BLaER1 (cell line): ENCODE measurements at regions not wholly inside any gene's neighbourhood (a gene's known extent, or its start where the extent isn't known, plus 50 kb on each side); places are given as distances from the start of the nearest gene placed in this dataset.
A peak's percentile ranks its signal among the peaks of the same experiment; 100 is the strongest.

Experiments
- H3K27ac ChIP-seq: shearing (Covaris generic); formaldehyde crosslinking; 2 replicates; pipeline ENCODE4 v1.8.1; 2022
- H3K27me3 ChIP-seq: shearing (Covaris generic); formaldehyde crosslinking; 2 replicates; pipeline ENCODE4 v1.8.1; 2022
- H3K36me3 ChIP-seq: shearing (Covaris generic); formaldehyde crosslinking; 2 replicates; pipeline ENCODE4 v1.8.1; 2022
- H3K4me1 ChIP-seq: shearing (Covaris generic); formaldehyde crosslinking; 2 replicates; pipeline ENCODE4 v1.8.1; 2022
- H3K4me2 ChIP-seq: shearing (Covaris generic); formaldehyde crosslinking; 2 replicates; pipeline ENCODE4 v1.8.1; 2022
- H3K4me3 ChIP-seq: shearing (Covaris generic); formaldehyde crosslinking; 2 replicates; pipeline ENCODE4 v1.8.1; 2022
- H3K9ac ChIP-seq: shearing (Covaris generic); formaldehyde crosslinking; 2 replicates; pipeline ENCODE4 v1.8.1; 2022
- H3K9me3 ChIP-seq: shearing (Covaris generic); formaldehyde crosslinking; 2 replicates; pipeline ENCODE4 v1.8.1; 2022
- H4K20me1 ChIP-seq: shearing (Covaris generic); formaldehyde crosslinking; 2 replicates; pipeline ENCODE4 v1.8.1; 2022
- Cebpa-rat ChIP-seq: shearing (Covaris generic); IDR thresholded peaks from 2 replicates; pipeline ENCODE4 v1.8.1; 2022

DNA sequence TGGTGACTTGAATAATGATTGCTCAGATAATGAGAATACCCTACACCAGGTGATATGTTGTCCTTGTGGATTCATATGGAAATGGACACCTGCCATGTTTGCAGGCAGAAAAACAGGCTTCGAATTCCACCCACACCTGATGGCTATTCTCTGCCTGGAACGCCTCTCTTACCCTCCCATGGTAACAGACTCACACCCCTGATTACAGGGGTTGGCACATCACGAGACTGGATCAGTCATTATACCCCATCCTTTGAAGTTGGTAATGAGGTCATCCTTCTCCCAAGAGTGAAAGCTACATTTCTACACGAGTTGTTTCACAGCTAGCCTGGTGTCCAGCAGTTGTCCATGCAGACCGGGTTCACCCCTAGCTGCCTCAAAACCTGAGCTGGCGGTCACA lies 71.4 kb upstream of the MBOAT2 start:
- Histone ChIP-seq H3K27me3 (no peaks in the 10 kb centered on the region), H3K4me3 (no peak overlapping the region), H3K9me3 (peaks cover 5% of the 10 kb centered on the region; the same call in 1 of the 2 replicates), H4K20me1 (no peaks in the 10 kb centered on the region), H3K4me2 (no peak overlapping the region), H3K9ac (no peak overlapping the region), H3K27ac (no peak overlapping the region), H3K4me1 (no peaks in the 10 kb centered on the region), H3K36me3 (no peaks in the 10 kb centered on the region)
- TF ChIP-seq Cebpa-rat, result no peak

DNA sequence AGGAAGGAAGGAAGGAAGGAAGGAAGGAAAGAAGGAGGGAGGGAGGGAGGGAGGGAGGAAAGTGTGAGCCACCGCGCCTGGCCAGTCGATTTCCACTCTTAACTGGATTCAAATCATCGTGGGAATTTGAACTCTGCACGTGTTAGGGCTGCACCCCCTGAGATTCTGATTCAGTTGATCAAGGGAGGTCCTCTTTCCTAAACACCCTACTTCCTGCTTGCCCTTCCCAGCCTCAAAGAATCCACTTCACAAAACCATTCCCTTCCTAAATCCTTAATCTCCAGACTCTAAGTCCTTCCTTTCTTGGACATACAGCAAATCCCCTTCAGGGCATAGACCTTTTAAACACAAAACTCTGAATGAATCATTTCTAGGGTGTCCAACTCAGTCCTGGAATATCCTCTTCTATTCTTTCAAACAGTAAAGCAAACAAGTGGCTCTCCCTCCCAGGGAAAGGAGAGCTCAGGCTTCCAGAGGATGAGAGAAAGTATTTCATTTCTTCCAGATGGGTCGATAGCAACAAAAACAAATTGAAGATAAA lies 68.2 kb upstream of the MBOAT2 start:
- Histone ChIP-seq H3K36me3 (no peaks in the 10 kb centered on the region), H4K20me1 (no peaks in the 10 kb centered on the region), H3K4me1 (no peaks in the 10 kb centered on the region), H3K9me3 (peaks cover 30% of the 10 kb centered on the region), H3K27me3 (no peaks in the 10 kb centered on the region), H3K27ac (no peak overlapping the region), H3K9ac (no peak overlapping the region), H3K4me2 (no peak overlapping the region), H3K4me3 (no peak overlapping the region)
- no peak for TF ChIP-seq Cebpa-rat

DNA sequence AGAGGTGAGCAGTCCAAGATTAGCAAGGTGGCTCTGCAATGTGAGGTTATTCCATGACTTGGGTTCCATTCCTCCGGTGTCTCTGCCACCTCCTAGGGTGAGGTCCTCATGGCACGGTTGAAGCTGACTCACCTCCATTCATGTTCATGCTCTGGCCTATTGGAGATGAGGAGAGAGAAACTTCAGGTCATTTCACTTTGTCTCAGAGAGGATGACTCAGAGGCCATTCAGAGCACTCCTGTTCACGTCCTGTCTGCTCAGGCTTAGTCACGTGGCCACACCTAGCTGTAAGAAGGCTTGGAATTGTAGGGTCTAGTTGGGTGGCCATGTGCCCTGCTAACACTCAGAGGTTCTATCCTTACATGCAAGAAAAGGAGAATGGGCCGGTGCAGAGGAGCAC lies 67.5 kb upstream of the MBOAT2 start:
- no peaks in the 10 kb centered on the region for H3K4me1 ChIP-seq
- H4K20me1 ChIP-seq, result no peaks in the 10 kb centered on the region
- H3K4me2 ChIP-seq, result no peak overlapping the region
- H3K27me3 ChIP-seq, result no peaks in the 10 kb centered on the region
- H3K36me3 ChIP-seq, result no peaks in the 10 kb centered on the region
- no peak overlapping the region for H3K27ac ChIP-seq
- H3K9me3 ChIP-seq, result peaks cover 36% of the 10 kb centered on the region
- H3K9ac ChIP-seq, result no peak overlapping the region
- H3K4me3 ChIP-seq, result no peak overlapping the region
- no peak for TF ChIP-seq Cebpa-rat

DNA sequence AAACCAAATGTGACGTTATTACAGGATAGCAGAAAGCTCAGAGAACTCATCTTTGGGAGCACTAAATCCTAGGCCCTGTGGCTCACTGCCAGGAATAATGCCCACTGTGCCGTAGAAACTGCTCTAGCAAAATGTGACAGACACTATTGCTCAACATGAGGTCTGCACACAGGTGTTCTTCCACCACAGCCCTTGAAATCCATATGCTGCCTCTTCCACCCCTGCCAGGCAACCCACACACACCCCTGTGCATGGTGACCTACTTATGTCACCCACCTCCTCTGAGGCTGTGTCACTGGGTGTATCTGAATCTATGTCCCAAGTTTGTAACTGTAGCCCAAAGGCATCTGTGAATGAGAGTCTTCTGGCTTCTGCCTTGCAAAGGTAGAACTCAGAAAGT lies 66.1 kb upstream of the MBOAT2 start:
- no peak for TF ChIP-seq Cebpa-rat
- Histone ChIP-seq H3K9ac (no peak overlapping the region), H3K4me1 (no peaks in the 10 kb centered on the region), H4K20me1 (no peaks in the 10 kb centered on the region), H3K4me3 (no peak overlapping the region), H3K4me2 (no peak overlapping the region), H3K9me3 (peaks cover 51% of the 10 kb centered on the region), H3K27ac (no peak overlapping the region), H3K27me3 (no peaks in the 10 kb centered on the region), H3K36me3 (no peaks in the 10 kb centered on the region)

DNA sequence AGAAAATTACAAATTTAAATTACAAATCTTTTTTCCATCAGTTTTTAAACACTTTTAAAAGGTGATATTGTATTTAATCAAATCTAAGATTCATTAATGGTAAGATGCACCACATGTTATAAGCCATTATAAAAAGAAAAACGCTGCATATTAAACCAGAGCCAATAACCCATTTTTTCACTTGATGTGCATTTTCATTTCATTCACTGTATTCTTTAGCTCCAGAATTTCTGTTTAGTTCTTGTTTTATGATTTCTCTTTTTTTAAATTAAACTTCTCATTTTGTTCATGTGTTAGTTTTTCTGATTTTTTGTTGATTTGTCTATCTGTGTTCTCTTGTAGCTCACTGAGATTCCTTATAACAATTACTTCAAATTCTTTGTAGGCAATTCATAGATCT lies 62.4 kb upstream of the MBOAT2 start:
- peaks cover 52% of the 10 kb centered on the region for H3K9me3 ChIP-seq
- no peak for TF ChIP-seq Cebpa-rat

DNA sequence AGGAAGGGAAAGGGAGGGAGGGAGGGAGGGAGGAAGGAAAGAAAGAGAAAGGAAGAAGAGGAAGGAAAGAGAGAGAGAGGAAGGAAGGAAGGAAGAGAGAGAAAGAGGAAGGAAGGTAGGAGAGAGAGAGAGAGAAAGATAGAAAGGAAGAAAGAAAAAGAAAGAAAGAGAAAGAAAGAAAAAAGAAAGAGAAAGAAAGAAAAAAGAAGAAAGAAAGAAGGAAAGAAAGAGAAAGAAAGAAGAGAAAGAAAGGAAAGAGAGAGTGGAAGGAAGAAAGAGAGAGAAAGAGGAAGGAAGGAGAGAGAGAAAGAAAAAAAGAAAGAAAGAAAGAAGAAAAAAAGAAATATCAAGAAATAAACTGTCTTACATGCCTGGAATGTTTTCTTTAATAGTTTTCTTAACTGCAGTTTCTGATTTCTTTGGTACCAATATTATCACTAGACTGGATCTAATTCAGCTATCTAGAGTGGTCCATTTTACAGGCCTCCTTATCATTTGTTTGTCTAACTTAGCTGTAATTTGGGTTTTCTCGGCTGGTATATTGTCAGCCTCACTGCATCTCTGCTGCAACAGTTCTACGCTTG lies 59.6 kb upstream of the MBOAT2 start:
- no peak overlapping the region for H3K4me3 ChIP-seq
- no peaks in the 10 kb centered on the region for H3K4me1 ChIP-seq
- H3K9ac ChIP-seq, result no peak overlapping the region
- H4K20me1 ChIP-seq, result no peaks in the 10 kb centered on the region
- H3K9me3 ChIP-seq, result peaks cover 38% of the 10 kb centered on the region
- H3K4me2 ChIP-seq, result no peak overlapping the region
- H3K27me3 ChIP-seq, result no peaks in the 10 kb centered on the region
- no peak for TF ChIP-seq Cebpa-rat
- no peak overlapping the region for H3K27ac ChIP-seq
- no peaks in the 10 kb centered on the region for H3K36me3 ChIP-seq

More for the DNA sequence above, 62.4 kb upstream of the MBOAT2 start:
- H3K4me2 ChIP-seq, result no peak overlapping the region
- no peaks in the 10 kb centered on the region for H3K27me3 ChIP-seq
- no peak overlapping the region for H3K4me3 ChIP-seq
- H3K36me3 ChIP-seq, result no peaks in the 10 kb centered on the region
- H3K27ac ChIP-seq, result no peak overlapping the region
- H4K20me1 ChIP-seq, result no peaks in the 10 kb centered on the region
- H3K4me1 ChIP-seq, result no peaks in the 10 kb centered on the region
- no peak overlapping the region for H3K9ac ChIP-seq

DNA sequence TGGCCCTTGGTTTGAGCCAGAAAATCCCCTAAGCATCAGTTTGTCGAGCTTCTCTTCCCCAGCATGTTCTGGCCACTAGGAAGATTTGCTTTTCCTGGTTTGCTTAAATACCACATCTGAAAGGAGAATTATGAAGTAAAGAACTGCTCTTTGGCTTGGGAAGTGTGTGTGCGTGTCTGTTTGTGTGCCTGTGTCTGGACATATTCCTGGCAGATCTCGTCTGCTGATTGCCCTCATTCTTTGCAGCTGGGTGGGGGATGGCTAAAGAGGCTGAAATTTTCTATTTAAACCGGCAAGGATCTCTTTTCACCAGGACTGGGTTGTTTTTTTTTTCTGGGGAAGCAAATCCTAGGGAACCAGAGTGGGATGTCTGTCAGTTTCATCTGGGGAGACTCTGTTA lies 57.3 kb upstream of the MBOAT2 start:
- Histone ChIP-seq H3K4me1 (no peaks in the 10 kb centered on the region), H3K27ac (no peak overlapping the region), H3K27me3 (no peaks in the 10 kb centered on the region), H3K4me2 (no peak overlapping the region), H4K20me1 (no peaks in the 10 kb centered on the region), H3K9ac (no peak overlapping the region), H3K9me3 (peaks cover 18% of the 10 kb centered on the region), H3K36me3 (no peaks in the 10 kb centered on the region), H3K4me3 (no peak overlapping the region)
- no peak for TF ChIP-seq Cebpa-rat

DNA sequence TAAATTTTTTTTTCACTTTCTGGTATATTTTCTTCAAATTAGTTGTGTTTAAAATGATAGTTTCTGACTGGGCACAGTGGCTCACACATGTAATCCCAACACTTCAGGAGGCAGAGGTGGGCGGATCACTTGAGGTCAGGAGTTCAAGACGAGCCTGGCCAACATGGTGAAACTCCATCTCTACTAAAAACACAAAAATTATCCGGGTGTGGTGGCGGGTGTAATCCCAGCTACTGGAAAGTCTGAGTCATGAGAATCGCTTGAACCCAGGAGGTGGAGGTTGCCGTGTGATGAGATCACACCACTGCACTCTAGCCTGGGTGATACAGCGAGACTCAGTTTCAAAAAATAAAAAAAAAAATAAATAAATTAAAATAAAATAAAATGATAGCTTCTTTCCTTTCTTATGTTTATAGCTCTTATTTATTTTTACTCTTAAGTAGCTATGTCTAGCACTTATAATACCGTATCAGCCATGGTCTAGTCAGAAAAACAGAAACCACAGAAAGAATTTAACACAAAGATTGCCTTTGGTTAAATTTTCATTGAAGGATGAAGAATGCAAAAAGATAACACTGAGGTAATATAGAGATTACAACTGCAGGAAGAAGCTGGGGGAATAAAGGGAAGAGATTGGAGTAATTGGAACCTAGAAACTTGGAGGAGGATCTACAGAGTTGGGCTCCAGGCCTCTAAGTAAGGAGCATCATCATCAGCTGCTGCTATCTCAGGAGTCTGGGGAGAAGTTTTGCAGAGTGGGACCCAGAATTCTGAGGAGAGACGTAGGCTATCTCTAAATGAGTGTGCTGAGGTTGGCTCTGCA lies 54.7 kb upstream of the MBOAT2 start:
- H3K9me3 ChIP-seq, result 0 out of 2 replicates have a peak, but pooled peaks cover 5% of the 10 kb centered on the region
- no peaks in the 10 kb centered on the region for H4K20me1 ChIP-seq
- H3K4me3 ChIP-seq, result no peak overlapping the region
- no peak overlapping the region for H3K9ac ChIP-seq
- H3K36me3 ChIP-seq, result no peaks in the 10 kb centered on the region
- peaks cover 8% of the 10 kb centered on the region for H3K4me1 ChIP-seq
- no peak overlapping the region for H3K4me2 ChIP-seq
- H3K27me3 ChIP-seq, result no peaks in the 10 kb centered on the region
- TF ChIP-seq Cebpa-rat, result no peak
- H3K27ac ChIP-seq, result no peak overlapping the region

DNA sequence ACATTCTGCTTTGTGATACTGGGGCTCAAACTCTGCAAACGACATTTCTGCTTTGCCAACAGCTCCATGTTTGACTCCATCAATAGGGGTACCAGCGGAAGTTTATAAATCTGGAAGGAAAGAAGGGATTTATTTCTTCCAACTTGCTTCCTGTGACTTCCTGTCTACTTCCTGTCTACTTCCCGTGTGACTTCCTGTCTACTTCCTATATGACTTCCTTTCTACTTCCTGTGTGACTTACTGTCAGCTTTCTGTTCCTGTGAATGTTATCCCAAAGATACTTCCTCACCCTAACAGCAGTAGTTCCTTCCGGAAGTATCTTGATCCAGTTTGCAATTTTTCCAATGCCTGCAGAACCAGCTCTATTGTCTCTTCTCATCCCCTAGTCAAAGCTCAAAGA lies 52.0 kb upstream of the MBOAT2 start:
- Histone ChIP-seq H3K27ac (no peak overlapping the region), H3K9ac (no peak overlapping the region), H3K4me2 (peak overlapping the region; percentile 29), H3K36me3 (no peaks in the 10 kb centered on the region), H3K9me3 (0 out of 2 replicates have a peak, but pooled peaks cover 5% of the 10 kb centered on the region), H4K20me1 (no peaks in the 10 kb centered on the region), H3K4me3 (no peak overlapping the region), H3K4me1 (peaks cover 8% of the 10 kb centered on the region), H3K27me3 (no peaks in the 10 kb centered on the region)
- no peak for TF ChIP-seq Cebpa-rat

DNA sequence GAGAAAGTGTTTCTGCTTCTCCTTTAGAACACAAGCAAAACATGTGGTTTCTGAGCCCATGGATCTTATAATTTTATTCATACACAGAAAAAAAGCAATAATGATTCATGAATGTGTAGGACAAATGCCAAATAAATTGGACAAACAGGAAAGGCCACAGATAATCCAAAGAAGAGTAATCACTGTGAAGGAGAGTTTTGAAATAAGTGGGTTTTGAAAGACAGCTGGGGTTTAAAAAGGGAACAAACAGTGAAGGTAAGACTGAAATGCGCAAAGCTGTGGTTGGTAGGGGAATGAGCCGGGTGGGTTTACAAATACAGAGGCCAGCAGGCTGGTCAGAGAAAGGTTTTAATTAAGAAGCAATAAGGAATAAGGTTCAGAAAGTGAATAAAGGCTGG lies 50.0 kb upstream of the MBOAT2 start:
- no peak overlapping the region for H3K27ac ChIP-seq
- H3K4me1 ChIP-seq, result peaks cover 8% of the 10 kb centered on the region
- TF ChIP-seq Cebpa-rat, result no peak
- H3K9me3 ChIP-seq, result 0 out of 2 replicates have a peak, but pooled peaks cover 5% of the 10 kb centered on the region
- no peaks in the 10 kb centered on the region for H3K27me3 ChIP-seq
- no peak overlapping the region for H3K9ac ChIP-seq
- H3K4me3 ChIP-seq, result no peak overlapping the region
- no peak overlapping the region for H3K4me2 ChIP-seq
- H3K36me3 ChIP-seq, result no peaks in the 10 kb centered on the region
- H4K20me1 ChIP-seq, result no peaks in the 10 kb centered on the region
